ENCODE measurements at regions not wholly inside any gene's neighbourhood (a gene's known extent, or its start where the extent isn't known, plus 50 kb on each side); places are given as distances from the start of the nearest gene placed in this dataset.

DNA sequence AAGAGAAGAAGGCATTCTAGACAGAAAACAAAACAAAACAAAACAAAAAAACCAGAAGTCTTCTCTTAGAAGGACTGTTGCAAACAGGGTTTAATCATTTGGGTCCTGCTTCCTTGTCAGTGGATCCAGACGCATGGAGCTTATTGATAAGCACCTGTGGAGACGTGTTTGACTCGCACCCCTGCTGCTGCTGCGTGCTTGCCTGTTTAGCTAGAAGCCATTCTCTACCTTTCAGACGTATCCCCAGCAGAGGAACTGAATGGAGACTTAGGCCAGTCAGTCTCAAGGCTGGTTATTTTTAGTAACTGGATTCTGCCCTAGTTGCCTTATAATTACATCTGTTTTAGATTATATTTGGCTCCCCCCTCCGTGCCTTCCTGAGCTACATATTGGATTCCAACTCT, 186.1 kb upstream of the EEA1 start:
- POLR2A ChIA-PET, result no interaction called here
- CTCF ChIA-PET, result interaction anchor here (12.7 kb wide), 1 partner anchor 16 kb away, joined by 130 read pairs; no protein-coding TSS in a partner anchor
- DNase-seq (ENCODE audit: extremely low spot score), result no peak
- TF ChIP-seq, protein P1, sequence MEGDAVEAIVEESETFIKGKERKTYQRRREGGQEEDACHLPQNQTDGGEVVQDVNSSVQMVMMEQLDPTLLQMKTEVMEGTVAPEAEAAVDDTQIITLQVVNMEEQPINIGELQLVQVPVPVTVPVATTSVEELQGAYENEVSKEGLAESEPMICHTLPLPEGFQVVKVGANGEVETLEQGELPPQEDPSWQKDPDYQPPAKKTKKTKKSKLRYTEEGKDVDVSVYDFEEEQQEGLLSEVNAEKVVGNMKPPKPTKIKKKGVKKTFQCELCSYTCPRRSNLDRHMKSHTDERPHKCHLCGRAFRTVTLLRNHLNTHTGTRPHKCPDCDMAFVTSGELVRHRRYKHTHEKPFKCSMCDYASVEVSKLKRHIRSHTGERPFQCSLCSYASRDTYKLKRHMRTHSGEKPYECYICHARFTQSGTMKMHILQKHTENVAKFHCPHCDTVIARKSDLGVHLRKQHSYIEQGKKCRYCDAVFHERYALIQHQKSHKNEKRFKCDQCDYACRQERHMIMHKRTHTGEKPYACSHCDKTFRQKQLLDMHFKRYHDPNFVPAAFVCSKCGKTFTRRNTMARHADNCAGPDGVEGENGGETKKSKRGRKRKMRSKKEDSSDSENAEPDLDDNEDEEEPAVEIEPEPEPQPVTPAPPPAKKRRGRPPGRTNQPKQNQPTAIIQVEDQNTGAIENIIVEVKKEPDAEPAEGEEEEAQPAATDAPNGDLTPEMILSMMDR (IDR thresholded peaks at IDR 0.05; ENCODE audit: control extremely low read depth, extremely low read depth, low read depth, missing control alignments), result no peak

DNA sequence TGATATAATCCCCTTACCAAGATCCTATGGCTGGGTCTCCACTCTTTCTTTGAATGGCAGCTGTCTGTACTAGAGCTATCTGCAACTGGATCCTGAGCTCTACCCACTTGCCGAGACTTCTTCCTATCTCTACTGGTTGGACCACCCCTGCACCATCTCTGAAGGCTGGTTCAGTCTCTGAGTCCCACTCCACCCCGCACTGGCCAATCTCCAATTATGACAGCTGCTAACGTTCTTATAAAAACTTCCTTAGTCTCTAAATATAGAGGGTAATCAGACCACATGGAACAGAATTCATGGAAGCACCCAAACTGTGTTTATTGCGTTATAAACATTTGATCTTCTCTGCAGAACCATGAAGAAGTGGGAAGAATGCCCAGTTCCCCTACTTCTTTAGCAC, 186.6 kb upstream of the EEA1 start:
- ChIA-PET CTCF (interaction anchor here (12.7 kb wide), 1 partner anchor 17 kb away, joined by 130 read pairs; no protein-coding TSS in a partner anchor), POLR2A (no interaction called here)
- TF ChIP-seq, protein P1 (IDR thresholded peaks at IDR 0.05; ENCODE audit: control extremely low read depth, extremely low read depth, low read depth, missing control alignments), result no peak
- DNase-seq (ENCODE audit: extremely low spot score), result no peak

DNA sequence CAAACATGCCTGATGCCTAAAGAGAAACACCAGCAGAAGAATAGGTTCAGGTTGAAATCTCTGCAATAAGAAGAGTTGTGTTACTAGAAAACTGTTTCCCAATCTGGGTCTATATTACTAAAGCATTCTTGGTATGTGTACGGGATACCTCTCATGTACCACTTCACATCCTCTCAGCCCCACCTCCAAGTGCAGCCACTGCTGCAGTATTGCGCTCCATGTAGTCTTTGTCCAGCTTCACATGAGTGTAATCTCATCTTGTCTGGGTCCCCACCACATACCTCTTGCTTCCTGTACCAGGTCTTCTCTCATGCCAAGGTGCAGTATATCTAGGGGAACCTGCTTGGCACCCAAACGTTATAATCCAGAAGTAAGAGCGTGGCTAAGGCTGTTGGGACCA, 187.5 kb upstream of the EEA1 start:
- ChIA-PET POLR2A (no interaction called here), CTCF (interaction anchor here (3.0 to 12.7 kb wide), 2 partner anchors 18 to 39 kb away, joined by 7 to 130 read pairs; no protein-coding TSS in a partner anchor)
- TF ChIP-seq, protein P1 (IDR thresholded peaks at IDR 0.05; ENCODE audit: control extremely low read depth, extremely low read depth, low read depth, missing control alignments), result no peak
- no peak for DNase-seq (ENCODE audit: extremely low spot score)

GRCh38 chr12:93121729-93122488, 192.8 kb upstream of the EEA1 start:
- DNase-seq (ENCODE audit: extremely low spot score), result no peak
- ChIA-PET POLR2A (no interaction called here), CTCF (interaction anchor here (1.0 to 2.3 kb wide), 7 partner anchors 9 to 267 kb away, joined by 3 to 8 read pairs (median 3); no protein-coding TSS in a partner anchor)
- TF ChIP-seq, protein P1 (IDR thresholded peaks at IDR 0.05; ENCODE audit: control extremely low read depth, extremely low read depth, low read depth, missing control alignments), result no peak

GRCh38 chr12:93122569-93123091, 193.5 kb upstream of the EEA1 start:
- DNase-seq (ENCODE audit: extremely low spot score), result no peak
- TF ChIP-seq, protein P1 (IDR thresholded peaks at IDR 0.05; ENCODE audit: control extremely low read depth, extremely low read depth, low read depth, missing control alignments), result no peak
- CTCF ChIA-PET, result interaction anchor here (1.0 to 2.3 kb wide), 8 partner anchors 10 to 266 kb away, joined by 3 to 8 read pairs (median 3); no protein-coding TSS in a partner anchor
- POLR2A ChIA-PET, result no interaction called here

DNA sequence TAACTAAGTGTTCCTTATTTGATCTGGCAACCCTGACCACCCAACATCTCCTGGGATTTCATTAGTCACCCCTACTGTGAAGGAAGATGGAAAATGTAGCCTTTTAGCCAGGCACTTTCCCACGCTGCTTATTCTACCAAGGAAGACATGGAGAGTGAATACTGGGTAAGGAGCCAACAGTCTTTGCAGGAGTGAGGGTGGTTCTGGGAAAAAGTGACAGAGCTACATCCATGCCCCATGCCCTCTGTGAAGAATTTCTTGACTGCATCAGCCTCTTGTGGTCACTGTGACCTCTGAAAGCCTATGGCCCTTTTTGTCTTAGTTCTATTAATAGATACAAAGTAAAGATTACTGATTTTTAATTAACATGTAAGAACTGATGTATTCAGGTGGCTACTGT, 196.0 kb upstream of the EEA1 start:
- TF ChIP-seq, protein P1 (IDR thresholded peaks at IDR 0.05; ENCODE audit: control extremely low read depth, extremely low read depth, low read depth, missing control alignments), result no peak
- POLR2A ChIA-PET, result no interaction called here
- CTCF ChIA-PET, result interaction anchor here (1.2 kb wide), 1 partner anchor 27 kb away, joined by 7 read pairs; no protein-coding TSS in a partner anchor
- no peak for DNase-seq (ENCODE audit: extremely low spot score)

Data from GM10248 (cell line).